Gastroesophageal sphincter (tissue), 3 donors: ENCODE measurements at regions not wholly inside any gene's neighbourhood (a gene's known extent, or its start where the extent isn't known, plus 50 kb on each side); places are given as distances from the start of the nearest gene placed in this dataset.

ENCODE experiments used
- POLR2A ChIP-seq, 2 donors: fragments of 450-650 bp; IDR thresholded peaks; one replicate each; pipeline ENCODE4 v1.6.1; 2017; ENCODE audit warnings: antibody characterized with exemption in 2 of 2, mild to moderate bottlenecking in 2 of 2, moderate library complexity in 1 of 2
- POLR2AphosphoS5 ChIP-seq: sonication (generic); formaldehyde crosslinking; IDR thresholded peaks from one replicate; pipeline ENCODE4 v1.6.1; 2017; ENCODE audit warnings: antibody characterized with exemption
- TF ChIP-seq, protein P1 (sequence below), 4 experiments: fragments of 200-600 bp in 2 of 4; fragments of 450-650 bp in 2 of 4; sonication (generic) in 1 of 4; IDR thresholded peaks; one replicate each; pipeline ENCODE4 v1.5.1; 2017 to 2019; ENCODE audit warnings: antibody characterized with exemption in 4 of 4, mild to moderate bottlenecking in 2 of 4, moderate library complexity in 2 of 4

DNA sequence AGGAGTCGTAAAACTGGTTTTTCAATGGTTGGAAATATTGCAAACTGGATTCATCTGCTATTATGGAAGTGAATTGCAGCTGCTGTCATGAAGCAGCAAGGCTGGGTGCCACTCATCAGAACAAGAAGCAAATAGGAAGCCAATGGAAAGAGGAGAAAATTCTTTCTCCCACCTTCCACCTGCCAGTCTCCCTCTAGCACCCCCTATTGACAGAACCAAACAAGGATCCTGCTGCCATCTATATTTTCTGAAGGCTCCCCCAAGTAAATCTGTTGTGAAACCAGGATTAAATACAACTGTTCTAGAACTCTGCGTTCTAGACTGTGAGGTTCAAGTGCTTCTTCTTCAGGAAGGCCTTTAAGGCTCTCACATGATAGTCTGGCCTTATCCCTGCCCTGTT is 286.6 kb downstream of the AACS start:
- TF ChIP-seq, protein P1, sequence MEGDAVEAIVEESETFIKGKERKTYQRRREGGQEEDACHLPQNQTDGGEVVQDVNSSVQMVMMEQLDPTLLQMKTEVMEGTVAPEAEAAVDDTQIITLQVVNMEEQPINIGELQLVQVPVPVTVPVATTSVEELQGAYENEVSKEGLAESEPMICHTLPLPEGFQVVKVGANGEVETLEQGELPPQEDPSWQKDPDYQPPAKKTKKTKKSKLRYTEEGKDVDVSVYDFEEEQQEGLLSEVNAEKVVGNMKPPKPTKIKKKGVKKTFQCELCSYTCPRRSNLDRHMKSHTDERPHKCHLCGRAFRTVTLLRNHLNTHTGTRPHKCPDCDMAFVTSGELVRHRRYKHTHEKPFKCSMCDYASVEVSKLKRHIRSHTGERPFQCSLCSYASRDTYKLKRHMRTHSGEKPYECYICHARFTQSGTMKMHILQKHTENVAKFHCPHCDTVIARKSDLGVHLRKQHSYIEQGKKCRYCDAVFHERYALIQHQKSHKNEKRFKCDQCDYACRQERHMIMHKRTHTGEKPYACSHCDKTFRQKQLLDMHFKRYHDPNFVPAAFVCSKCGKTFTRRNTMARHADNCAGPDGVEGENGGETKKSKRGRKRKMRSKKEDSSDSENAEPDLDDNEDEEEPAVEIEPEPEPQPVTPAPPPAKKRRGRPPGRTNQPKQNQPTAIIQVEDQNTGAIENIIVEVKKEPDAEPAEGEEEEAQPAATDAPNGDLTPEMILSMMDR (IDR thresholded peaks at IDR 0.05), result no peak
- TF ChIP-seq POLR2A (IDR thresholded peaks at IDR 0.05), result no peak
- TF ChIP-seq POLR2AphosphoS5, result no peak
